GM12875 (cell line): ENCODE measurements at regions not wholly inside any gene's neighbourhood (a gene's known extent, or its start where the extent isn't known, plus 50 kb on each side); places are given as distances from the start of the nearest gene placed in this dataset.

Experiments used
- H3K4me3 ChIP-seq: one replicate; pipeline ENCODE4 v1.5.1; 2011; ENCODE audit warnings: low read depth, low read length, control low read depth
- CTCF ChIP-seq: IDR thresholded peaks from 2 replicates; pipeline ENCODE4 v1.5.1; 2011; ENCODE audit warnings: low read depth, mild to moderate bottlenecking, control low read depth, inconsistent platforms, low read length, moderate library complexity, borderline replicate concordance; ENCODE audit not compliant: insufficient read depth

- no peak for TF ChIP-seq CTCF
- H3K4me3 ChIP-seq: no peak overlapping the region
Measured at GRCh38 chr11:97888641-97889040, 1132.1 kb upstream of the CNTN5 start.

GRCh38 chr11:97890466-97890865 is 1130.3 kb upstream of the CNTN5 start:
- TF ChIP-seq CTCF: no peak
- no peak overlapping the region for H3K4me3 ChIP-seq

- TF ChIP-seq CTCF: no peak
Measured at GRCh38 chr11:97893612-97894011, 1127.1 kb upstream of the CNTN5 start.

GRCh38 chr11:97894978-97895377 is 1125.8 kb upstream of the CNTN5 start:
- TF ChIP-seq CTCF: no peak
- H3K4me3 ChIP-seq: no peak overlapping the region

More at GRCh38 chr11:97893612-97894011, 1127.1 kb upstream of the CNTN5 start:
- H3K4me3 ChIP-seq: no peak overlapping the region

GRCh38 chr11:97895572-97895971 is 1125.2 kb upstream of the CNTN5 start:
- TF ChIP-seq CTCF: no peak
- no peak overlapping the region for H3K4me3 ChIP-seq

- no peak for TF ChIP-seq CTCF
- H3K4me3 ChIP-seq: no peak overlapping the region
Measured at GRCh38 chr11:97902828-97903227, 1117.9 kb upstream of the CNTN5 start.

- no peak overlapping the region for H3K4me3 ChIP-seq
- TF ChIP-seq CTCF: no peak
Measured at GRCh38 chr11:97905101-97905500, 1115.6 kb upstream of the CNTN5 start.
